GM12878 (cell line): ENCODE measurements at regions not wholly inside any gene's neighbourhood (a gene's known extent, or its start where the extent isn't known, plus 50 kb on each side); places are given as distances from the start of the nearest gene placed in this dataset.

Source experiments
- ATAC-seq: fragments of 200-7000 bp; cut with Tn5 transposase; 3 replicates; pipeline ENCODE4 v1.9.1; 2020; ENCODE audit warnings: mild to moderate bottlenecking, moderate library complexity
- BruUV-seq: library from RNA; stranded (reverse); fragments of 400-500 nt; replicated peaks from 2 replicates; lab custom pipeline; 2021; lab: Mats Ljungman, UMichigan
- CTCF ChIA-PET: fragments of 300-600 bp; sonication (Branson Sonifier 250); formaldehyde crosslinking; extraction: SDS; loops from one replicate; lab custom pipeline; 2021; ENCODE audit warnings: inconsistent platforms; lab: Yijun Ruan, JAX
- POLR2A ChIA-PET: fragments of 350-600 bp; formaldehyde crosslinking; extraction: SDS; loops from one replicate; lab custom pipeline; 2021; ENCODE audit warnings: inconsistent platforms; lab: Charles Lee
- RAD21 ChIA-PET: fragments of 300-600 bp; sonication (Branson Sonifier 250); formaldehyde crosslinking; loops from one replicate; lab custom pipeline; 2023; ENCODE audit warnings: antibody characterized with exemption; ENCODE audit not compliant: unreplicated experiment; lab: Charles Lee
- SMC1A ChIA-PET: fragments of 300-600 bp; sonication (Branson Sonifier 250); formaldehyde crosslinking; loops from one replicate; lab custom pipeline; 2023; ENCODE audit not compliant: unreplicated experiment, uncharacterized antibody; lab: Charles Lee
- DNase-seq: peaks from one replicate; pipeline ENCODE4 v3.0.0-alpha.2; 2011; ENCODE audit warnings: low read depth, low spot score
- FAIRE-seq: peaks from 3 replicates; lab custom pipeline; 2011; peaks lifted over from hg19 to GRCh38; lab: Jason Lieb, UNC
- H2AFZ ChIP-seq: 2 replicates; pipeline ENCODE4 v1.6.0; 2011; ENCODE audit warnings: low read depth, low read length, control low read depth; ENCODE audit not compliant: control insufficient read depth
- H3K27ac ChIP-seq: 2 replicates; pipeline ENCODE4 v1.5.1; 2011; ENCODE audit warnings: control low read depth; ENCODE audit not compliant: control insufficient read depth, insufficient read depth
- H3K27me3 ChIP-seq, 2 experiments: replicated peaks in 1 of 2; 2 replicates each; pipeline versions ENCODE4 v1.6.0 to v1.6.1; 2011; ENCODE audit warnings: low read length in 1 of 2; ENCODE audit not compliant: control insufficient read depth in 2 of 2, insufficient read depth in 2 of 2
- H3K36me3 ChIP-seq, 2 experiments: 2 replicates each; pipeline ENCODE4 v1.5.1; 2011; ENCODE audit warnings: low read length in 1 of 2; ENCODE audit not compliant: control insufficient read depth in 2 of 2, insufficient read depth in 2 of 2
- H3K4me1 ChIP-seq: 2 replicates; pipeline ENCODE4 v1.6.1; 2011; ENCODE audit warnings: mild to moderate bottlenecking, low read length, moderate library complexity, mixed read lengths; ENCODE audit not compliant: control insufficient read depth, insufficient read depth
- H3K4me2 ChIP-seq: 2 replicates; pipeline ENCODE4 v1.6.0; 2011; ENCODE audit warnings: control low read depth; ENCODE audit not compliant: control insufficient read depth, insufficient read depth
- H3K4me3 ChIP-seq: fragments of 200-600 bp; sonication (generic); 2 replicates; pipeline ENCODE4 v1.5.1; 2016
- H3K79me2 ChIP-seq: 2 replicates; pipeline ENCODE4 v1.6.0; 2011; ENCODE audit warnings: low read length; ENCODE audit not compliant: control insufficient read depth, insufficient read depth
- H3K9ac ChIP-seq: 2 replicates; pipeline ENCODE4 v1.8.0; 2011; ENCODE audit warnings: low read length, control low read depth, mixed read lengths; ENCODE audit not compliant: control insufficient read depth, insufficient read depth
- H3K9me3 ChIP-seq: replicated peaks from 3 replicates; pipeline ENCODE4 v1.5.1; 2011; ENCODE audit warnings: mild to moderate bottlenecking, low read length; ENCODE audit not compliant: control insufficient read depth, insufficient read depth
- H4K20me1 ChIP-seq: 2 replicates; pipeline ENCODE4 v1.6.0; 2011; ENCODE audit not compliant: control insufficient read depth, insufficient read depth
- CHD4 ChIP-seq: fragments of 200-600 bp; sonication (generic); IDR thresholded peaks from 2 replicates; pipeline ENCODE4 v1.6.1; 2016; ENCODE audit warnings: mild to moderate bottlenecking
- EP300 ChIP-seq, 2 experiments: fragments of 150-350 bp in 1 of 2; IDR thresholded peaks; 2 replicates each; pipeline ENCODE4 v1.6.1; 2011 to 2012; ENCODE audit warnings: low read depth in 2 of 2, low read length in 2 of 2, borderline replicate concordance in 1 of 2, improper control_type of control experiment in 1 of 2, inconsistent platforms in 1 of 2; ENCODE audit not compliant: control insufficient read depth in 1 of 2
- ESRRA ChIP-seq: IDR thresholded peaks from 2 replicates; pipeline ENCODE4 v1.6.1; 2012; ENCODE audit warnings: mild to moderate bottlenecking, low read length, improper control_type of control experiment
- EZH2 ChIP-seq: IDR thresholded peaks from 2 replicates; pipeline ENCODE4 v1.6.1; 2012; ENCODE audit warnings: low read depth, mild to moderate bottlenecking, control low read depth, inconsistent platforms, low read length, borderline replicate concordance; ENCODE audit not compliant: control insufficient read depth
- HDAC2 ChIP-seq: fragments of 200-600 bp; sonication (generic); IDR thresholded peaks from 2 replicates; pipeline ENCODE4 v1.6.1; 2017
- IKZF1 ChIP-seq: fragments of 450-650 bp; conservative IDR thresholded peaks from 2 replicates; pipeline ENCODE4 v1.6.1; 2017; ENCODE audit warnings: antibody characterized with exemption, mild to moderate bottlenecking
- ZNF384 ChIP-seq: IDR thresholded peaks from 2 replicates; pipeline ENCODE4 v1.6.1; 2012; ENCODE audit warnings: low read depth, mild to moderate bottlenecking, low read length, improper control_type of control experiment, borderline replicate concordance
- WGBS: methylation state at CpG from one replicate; pipeline ENCODE4 v1.1.6; 2016; ENCODE audit warnings: low lambda C conversion rate; ENCODE audit not compliant: insufficient replicate concordance, insufficient coverage; ENCODE audit errors: missing lambda C conversion rate; 5-methylcytosine and 5-hydroxymethylcytosine counted together
- in situ Hi-C: fragments of 300-500 bp; cut with MboI; formaldehyde crosslinking; loops from 9 replicates; pipeline ENCODE4 v1.14.3; 2018; ENCODE audit warnings: mixed read lengths
- intact Hi-C: fragments of 100-400 bp; cut with micrococcal nuclease; formaldehyde crosslinking; loops from one replicate; pipeline ENCODE4 v1.14.2; 2022; ENCODE audit not compliant: unreplicated experiment
- TF ChIP-seq, protein P1 (sequence below): fragments of 450-650 bp; formaldehyde crosslinking; IDR thresholded peaks from 2 replicates; pipeline ENCODE4 v1.4.0; 2022; ENCODE audit warnings: mild to moderate bottlenecking, moderate library complexity

DNA sequence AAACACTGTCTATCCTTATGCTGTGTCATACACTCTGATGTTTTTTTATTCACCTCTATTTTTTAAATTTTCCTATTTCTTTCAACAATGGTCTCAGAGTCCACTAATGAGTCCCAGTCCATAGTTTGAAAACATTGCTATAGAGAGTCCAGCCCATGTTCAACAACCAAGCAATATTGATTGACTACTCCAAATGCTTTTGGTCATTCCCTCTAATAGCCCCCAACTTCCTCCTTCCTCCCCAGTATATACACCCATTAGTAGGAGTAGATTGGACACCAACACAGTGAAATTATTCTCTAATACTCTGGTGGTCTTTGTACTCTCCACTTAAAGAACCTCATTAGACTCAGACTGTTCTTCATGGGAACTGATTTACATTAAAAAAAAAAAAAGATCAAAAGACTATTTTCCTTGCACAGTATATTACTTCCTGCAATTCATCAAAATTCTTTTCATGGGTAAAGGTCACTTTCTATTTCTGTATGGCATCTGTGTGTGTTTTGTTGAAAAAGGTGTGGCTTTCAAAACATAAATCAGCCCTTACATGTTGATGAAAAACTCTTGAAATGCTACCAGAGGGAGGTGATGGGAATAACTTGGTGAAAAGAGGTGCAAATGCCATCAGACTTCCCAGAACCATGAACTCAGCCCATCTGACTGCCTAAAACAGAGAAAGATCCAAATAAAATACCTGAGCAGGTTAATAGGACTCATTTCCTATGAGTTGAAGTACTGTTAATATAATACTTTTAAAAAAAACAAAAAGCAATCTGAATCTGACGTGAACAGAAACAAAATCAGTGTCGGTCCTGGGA, 250.3 kb upstream of the KLF3 start:
- no peak for FAIRE-seq
- ChIA-PET SMC1A (no interaction called here), RAD21 (no interaction called here), CTCF (no interaction called here), POLR2A (no interaction called here)
- no TSS peak for BruUV-seq
- ATAC-seq, result no peak
- Histone ChIP-seq H3K4me3 (no peak overlapping the region), H3K4me1 (peaks cover 17% of the 10 kb centered on the region), H3K36me3 (no peaks in the 10 kb centered on the region), H3K9me3 (no peaks in the 10 kb centered on the region), H2AFZ (no peak overlapping the region), H3K27me3 (no peaks in the 10 kb centered on the region), H4K20me1 (no peaks in the 10 kb centered on the region), H3K27ac (no peak overlapping the region), H3K9ac (no peak overlapping the region), H3K79me2 (no peaks in the 10 kb centered on the region), H3K4me2 (no peak overlapping the region)
- DNase-seq, result no peak
- intact Hi-C loops (no loop called here), in situ Hi-C loops (no loop called here)
- 98% methylated on average over 2 of the region's 2 CpGs for WGBS
- TF ChIP-seq ZNF384, result no peak

- no peaks in the 10 kb centered on the region for H3K27me3 ChIP-seq
- FAIRE-seq (no peak), DNase-seq (no peak), ATAC-seq (no peak)
- no peak overlapping the region for H3K4me2 ChIP-seq
- no peaks in the 10 kb centered on the region for H4K20me1 ChIP-seq
- no peaks in the 10 kb centered on the region for H3K9me3 ChIP-seq
- intact Hi-C loops (no loop called here), in situ Hi-C loops (no loop called here)
- no peak overlapping the region for H3K27ac ChIP-seq
- H3K4me1 ChIP-seq, result peaks cover 17% of the 10 kb centered on the region
- CTCF ChIA-PET, result no interaction called here
- H3K4me3 ChIP-seq, result no peak overlapping the region
- H3K79me2 ChIP-seq, result no peaks in the 10 kb centered on the region
- TF ChIP-seq EZH2 (no peak), ESRRA (no peak), CHD4 (no peak), EP300 (IDR thresholded peaks at IDR 0.05; ENCODE audit: borderline replicate concordance in 1 of 2, control insufficient read depth in 1 of 2, low read depth in 2 of 2, low read length in 2 of 2) (no peak), HDAC2 (no peak), IKZF1 (no peak)
- TF ChIP-seq, protein P1, sequence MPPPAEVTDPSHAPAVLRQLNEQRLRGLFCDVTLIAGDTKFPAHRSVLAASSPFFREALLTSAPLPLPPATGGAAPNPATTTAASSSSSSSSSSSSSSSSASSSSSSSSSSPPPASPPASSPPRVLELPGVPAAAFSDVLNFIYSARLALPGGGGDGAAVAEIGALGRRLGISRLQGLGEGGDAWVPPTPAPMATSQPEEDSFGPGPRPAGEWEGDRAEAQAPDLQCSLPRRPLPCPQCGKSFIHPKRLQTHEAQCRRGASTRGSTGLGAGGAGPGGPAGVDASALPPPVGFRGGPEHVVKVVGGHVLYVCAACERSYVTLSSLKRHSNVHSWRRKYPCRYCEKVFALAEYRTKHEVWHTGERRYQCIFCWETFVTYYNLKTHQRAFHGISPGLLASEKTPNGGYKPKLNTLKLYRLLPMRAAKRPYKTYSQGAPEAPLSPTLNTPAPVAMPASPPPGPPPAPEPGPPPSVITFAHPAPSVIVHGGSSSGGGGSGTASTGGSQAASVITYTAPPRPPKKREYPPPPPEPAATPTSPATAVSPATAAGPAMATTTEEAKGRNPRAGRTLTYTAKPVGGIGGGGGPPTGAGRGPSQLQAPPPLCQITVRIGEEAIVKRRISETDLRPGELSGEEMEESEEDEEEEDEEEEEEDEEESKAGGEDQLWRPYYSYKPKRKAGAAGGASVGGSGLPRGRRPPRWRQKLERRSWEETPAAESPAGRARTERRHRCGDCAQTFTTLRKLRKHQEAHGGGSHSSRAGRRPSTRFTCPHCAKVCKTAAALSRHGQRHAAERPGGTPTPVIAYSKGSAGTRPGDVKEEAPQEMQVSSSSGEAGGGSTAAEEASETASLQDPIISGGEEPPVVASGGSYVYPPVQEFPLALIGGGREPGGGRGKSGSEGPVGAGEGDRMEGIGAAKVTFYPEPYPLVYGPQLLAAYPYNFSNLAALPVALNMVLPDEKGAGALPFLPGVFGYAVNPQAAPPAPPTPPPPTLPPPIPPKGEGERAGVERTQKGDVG (CRISPR knock-in tag), result no peak
- BruUV-seq, result no TSS peak
- no peak overlapping the region for H2AFZ ChIP-seq
- SMC1A ChIA-PET, result no interaction called here
- H3K36me3 ChIP-seq, result no peaks in the 10 kb centered on the region
- RAD21 ChIA-PET, result no interaction called here
- POLR2A ChIA-PET, result no interaction called here
- no peak overlapping the region for H3K9ac ChIP-seq
These were observed 249.6 kb upstream of the KLF3 start for GRCh38 chr4:38414410-38414809.
